ENCODE measurements at regions not wholly inside any gene's neighbourhood (a gene's known extent, or its start where the extent isn't known, plus 50 kb on each side); places are given as distances from the start of the nearest gene placed in this dataset.

GRCh38 chr14:55500219-55500701 is 59.8 kb upstream of the TBPL2 start:
- Histone ChIP-seq H3K36me3 (ENCODE audit: insufficient read depth, low read length) (no peaks in the 10 kb centered on the region), H3K9ac (ENCODE audit: low read length) (no peak overlapping the region), H3K27me3 (ENCODE audit: control insufficient read depth in 1 of 2, insufficient read depth in 2 of 2, low read length in 2 of 2) (no peaks in the 10 kb centered on the region), H3K4me1 (ENCODE audit: insufficient read depth, low read length) (no peaks in the 10 kb centered on the region), H3K27ac (ENCODE audit: low read depth, low read length) (no peak overlapping the region), H3K4me3 (ENCODE audit: low read depth in 1 of 2, low read length in 2 of 2) (no peak overlapping the region), H3K9me3 (ENCODE audit: low read length) (no peaks in the 10 kb centered on the region)

- Histone ChIP-seq H3K4me3 (ENCODE audit: low read depth in 1 of 2, low read length in 2 of 2) (no peak overlapping the region), H3K9me3 (ENCODE audit: low read length) (no peaks in the 10 kb centered on the region), H3K27me3 (ENCODE audit: control insufficient read depth in 1 of 2, insufficient read depth in 2 of 2, low read length in 2 of 2) (no peaks in the 10 kb centered on the region), H3K4me1 (ENCODE audit: insufficient read depth, low read length) (no peaks in the 10 kb centered on the region), H3K36me3 (ENCODE audit: insufficient read depth, low read length) (no peaks in the 10 kb centered on the region), H3K27ac (ENCODE audit: low read depth, low read length) (no peak overlapping the region), H3K9ac (ENCODE audit: low read length) (no peak overlapping the region)
Measured at GRCh38 chr14:55500708-55501107, 60.3 kb upstream of the TBPL2 start.

GRCh38 chr14:55502746-55503284 is 62.4 kb upstream of the TBPL2 start:
- H3K9me3 ChIP-seq (ENCODE audit: low read length): no peaks in the 10 kb centered on the region
- H3K27me3 ChIP-seq (ENCODE audit: control insufficient read depth in 1 of 2, insufficient read depth in 2 of 2, low read length in 2 of 2): no peaks in the 10 kb centered on the region
- H3K27ac ChIP-seq (ENCODE audit: low read depth, low read length): no peak overlapping the region
- H3K4me3 ChIP-seq (ENCODE audit: low read depth in 1 of 2, low read length in 2 of 2): no peak overlapping the region
- H3K9ac ChIP-seq (ENCODE audit: low read length): no peak overlapping the region
- no peaks in the 10 kb centered on the region for H3K36me3 ChIP-seq (ENCODE audit: insufficient read depth, low read length)
- no peaks in the 10 kb centered on the region for H3K4me1 ChIP-seq (ENCODE audit: insufficient read depth, low read length)

GRCh38 chr14:55505846-55506245 is 65.4 kb upstream of the TBPL2 start:
- no peaks in the 10 kb centered on the region for H3K4me1 ChIP-seq (ENCODE audit: insufficient read depth, low read length)
- H3K36me3 ChIP-seq (ENCODE audit: insufficient read depth, low read length): no peaks in the 10 kb centered on the region
- H3K4me3 ChIP-seq (ENCODE audit: low read depth in 1 of 2, low read length in 2 of 2): no peak overlapping the region
- no peaks in the 10 kb centered on the region for H3K27me3 ChIP-seq (ENCODE audit: control insufficient read depth in 1 of 2, insufficient read depth in 2 of 2, low read length in 2 of 2)
- no peaks in the 10 kb centered on the region for H3K9me3 ChIP-seq (ENCODE audit: low read length)
- no peak overlapping the region for H3K9ac ChIP-seq (ENCODE audit: low read length)
- H3K27ac ChIP-seq (ENCODE audit: low read depth, low read length): no peak overlapping the region

- Histone ChIP-seq H3K9me3 (ENCODE audit: low read length) (no peaks in the 10 kb centered on the region), H3K4me3 (ENCODE audit: low read depth in 1 of 2, low read length in 2 of 2) (no peak overlapping the region), H3K4me1 (ENCODE audit: insufficient read depth, low read length) (no peaks in the 10 kb centered on the region), H3K27ac (ENCODE audit: low read depth, low read length) (no peak overlapping the region), H3K27me3 (ENCODE audit: control insufficient read depth in 1 of 2, insufficient read depth in 2 of 2, low read length in 2 of 2) (no peaks in the 10 kb centered on the region), H3K9ac (ENCODE audit: low read length) (no peak overlapping the region), H3K36me3 (ENCODE audit: insufficient read depth, low read length) (no peaks in the 10 kb centered on the region)
Measured at GRCh38 chr14:55508676-55509075, 68.3 kb upstream of the TBPL2 start.

GRCh38 chr14:55512421-55512820 is 67.6 kb upstream of the KTN1 start:
- H3K4me1 ChIP-seq (ENCODE audit: insufficient read depth, low read length): peaks cover 12% of the 10 kb centered on the region
- H3K27me3 ChIP-seq (ENCODE audit: control insufficient read depth in 1 of 2, insufficient read depth in 2 of 2, low read length in 2 of 2): no peaks in the 10 kb centered on the region

GRCh38 chr14:55513491-55513890 is 66.5 kb upstream of the KTN1 start:
- peaks cover 12% of the 10 kb centered on the region for H3K4me1 ChIP-seq (ENCODE audit: insufficient read depth, low read length)
- no peaks in the 10 kb centered on the region for H3K9me3 ChIP-seq (ENCODE audit: low read length)
- H3K4me3 ChIP-seq (ENCODE audit: low read depth in 1 of 2, low read length in 2 of 2): no peak overlapping the region

More at GRCh38 chr14:55512421-55512820, 67.6 kb upstream of the KTN1 start:
- Histone ChIP-seq H3K9me3 (ENCODE audit: low read length) (no peaks in the 10 kb centered on the region), H3K9ac (ENCODE audit: low read length) (no peak overlapping the region), H3K27ac (ENCODE audit: low read depth, low read length) (no peak overlapping the region), H3K36me3 (ENCODE audit: insufficient read depth, low read length) (no peaks in the 10 kb centered on the region), H3K4me3 (ENCODE audit: low read depth in 1 of 2, low read length in 2 of 2) (no peak overlapping the region)

GRCh38 chr14:55514819-55515490 is 65.1 kb upstream of the KTN1 start:
- peaks cover 12% of the 10 kb centered on the region for H3K4me1 ChIP-seq (ENCODE audit: insufficient read depth, low read length)
- no peak overlapping the region for H3K9ac ChIP-seq (ENCODE audit: low read length)
- H3K27ac ChIP-seq (ENCODE audit: low read depth, low read length): no peak overlapping the region
- H3K4me3 ChIP-seq (ENCODE audit: low read depth in 1 of 2, low read length in 2 of 2): peak overlapping the region; percentile 14 to 19
- H3K27me3 ChIP-seq (ENCODE audit: control insufficient read depth in 1 of 2, insufficient read depth in 2 of 2, low read length in 2 of 2): no peaks in the 10 kb centered on the region
- H3K9me3 ChIP-seq (ENCODE audit: low read length): no peaks in the 10 kb centered on the region
- no peaks in the 10 kb centered on the region for H3K36me3 ChIP-seq (ENCODE audit: insufficient read depth, low read length)

More at GRCh38 chr14:55513491-55513890, 66.5 kb upstream of the KTN1 start:
- no peak overlapping the region for H3K27ac ChIP-seq (ENCODE audit: low read depth, low read length)
- H3K27me3 ChIP-seq (ENCODE audit: control insufficient read depth in 1 of 2, insufficient read depth in 2 of 2, low read length in 2 of 2): no peaks in the 10 kb centered on the region
- H3K9ac ChIP-seq (ENCODE audit: low read length): no peak overlapping the region
- no peaks in the 10 kb centered on the region for H3K36me3 ChIP-seq (ENCODE audit: insufficient read depth, low read length)

- no peak overlapping the region for H3K4me3 ChIP-seq (ENCODE audit: low read depth in 1 of 2, low read length in 2 of 2)
- H3K27ac ChIP-seq (ENCODE audit: low read depth, low read length): no peak overlapping the region
- H3K9ac ChIP-seq (ENCODE audit: low read length): no peak overlapping the region
- no peaks in the 10 kb centered on the region for H3K9me3 ChIP-seq (ENCODE audit: low read length)
- H3K36me3 ChIP-seq (ENCODE audit: insufficient read depth, low read length): no peaks in the 10 kb centered on the region
- no peaks in the 10 kb centered on the region for H3K27me3 ChIP-seq (ENCODE audit: control insufficient read depth in 1 of 2, insufficient read depth in 2 of 2, low read length in 2 of 2)
- peaks cover 12% of the 10 kb centered on the region for H3K4me1 ChIP-seq (ENCODE audit: insufficient read depth, low read length)
Measured at GRCh38 chr14:55516776-55517175, 63.2 kb upstream of the KTN1 start.

GRCh38 chr14:55518391-55518790 is 61.6 kb upstream of the KTN1 start:
- Histone ChIP-seq H3K4me3 (ENCODE audit: low read depth in 1 of 2, low read length in 2 of 2) (no peak overlapping the region), H3K27ac (ENCODE audit: low read depth, low read length) (no peak overlapping the region), H3K4me1 (ENCODE audit: insufficient read depth, low read length) (peaks cover 12% of the 10 kb centered on the region), H3K9me3 (ENCODE audit: low read length) (no peaks in the 10 kb centered on the region), H3K36me3 (ENCODE audit: insufficient read depth, low read length) (no peaks in the 10 kb centered on the region), H3K27me3 (ENCODE audit: control insufficient read depth in 1 of 2, insufficient read depth in 2 of 2, low read length in 2 of 2) (no peaks in the 10 kb centered on the region), H3K9ac (ENCODE audit: low read length) (no peak overlapping the region)

GRCh38 chr14:55519473-55520080 is 60.4 kb upstream of the KTN1 start:
- Histone ChIP-seq H3K27me3 (ENCODE audit: control insufficient read depth in 1 of 2, insufficient read depth in 2 of 2, low read length in 2 of 2) (no peaks in the 10 kb centered on the region), H3K4me3 (ENCODE audit: low read depth in 1 of 2, low read length in 2 of 2) (no peak overlapping the region), H3K9ac (ENCODE audit: low read length) (no peak overlapping the region), H3K9me3 (ENCODE audit: low read length) (no peaks in the 10 kb centered on the region), H3K4me1 (ENCODE audit: insufficient read depth, low read length) (peaks cover 5% of the 10 kb centered on the region), H3K36me3 (ENCODE audit: insufficient read depth, low read length) (no peaks in the 10 kb centered on the region), H3K27ac (ENCODE audit: low read depth, low read length) (no peak overlapping the region)

Data from muscle layer of colon (tissue), 2 donors.